ENCODE measurements at regions not wholly inside any gene's neighbourhood (a gene's known extent, or its start where the extent isn't known, plus 50 kb on each side); places are given as distances from the start of the nearest gene placed in this dataset.

- no peak for DNase-seq (ENCODE audit: extremely low read depth in 1 of 2, low read depth in 1 of 2)
These were observed 110.2 kb upstream of the ISL1 start for GRCh38 chr5:51273021-51273420.

DNA sequence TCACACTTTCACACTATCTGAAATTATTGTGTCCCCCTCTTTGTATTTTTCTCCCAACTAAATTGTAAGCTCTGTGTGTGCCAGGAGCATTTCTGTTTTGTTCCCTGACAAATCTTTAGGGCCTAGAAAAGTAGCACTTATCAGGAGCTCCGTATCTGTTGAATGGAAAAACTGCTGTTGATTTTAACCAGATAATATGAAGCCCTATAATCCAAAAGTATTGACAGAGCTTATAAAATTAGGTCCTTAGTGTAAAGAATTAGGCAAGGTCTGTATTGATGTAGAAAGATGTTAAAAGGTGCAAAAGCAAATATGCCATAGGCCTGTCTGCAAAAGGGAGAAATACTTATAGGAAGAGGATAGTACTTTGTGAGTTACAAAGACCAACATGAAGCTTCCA lies 109.4 kb upstream of the ISL1 start:
- no peak for DNase-seq (ENCODE audit: extremely low read depth in 1 of 2, low read depth in 1 of 2)

- DNase-seq (ENCODE audit: extremely low read depth in 1 of 2, low read depth in 1 of 2), result no peak
These were observed 107.8 kb upstream of the ISL1 start for GRCh38 chr5:51275428-51275827.

GRCh38 chr5:51276250-51276649 lies 107.0 kb upstream of the ISL1 start:
- no peak for DNase-seq (ENCODE audit: extremely low read depth in 1 of 2, low read depth in 1 of 2)

GRCh38 chr5:51278539-51278938 lies 104.7 kb upstream of the ISL1 start:
- no peak for DNase-seq (ENCODE audit: extremely low read depth in 1 of 2, low read depth in 1 of 2)

- no peak for DNase-seq (ENCODE audit: extremely low read depth in 1 of 2, low read depth in 1 of 2)
These were observed 103.1 kb upstream of the ISL1 start for GRCh38 chr5:51279983-51280706.

GRCh38 chr5:51286046-51286445 lies 97.2 kb upstream of the ISL1 start:
- DNase-seq (ENCODE audit: extremely low read depth in 1 of 2, low read depth in 1 of 2), result no peak

- DNase-seq (ENCODE audit: extremely low read depth in 1 of 2, low read depth in 1 of 2), result no peak
These were observed 80.9 kb upstream of the ISL1 start for GRCh38 chr5:51302343-51302742.

DNA sequence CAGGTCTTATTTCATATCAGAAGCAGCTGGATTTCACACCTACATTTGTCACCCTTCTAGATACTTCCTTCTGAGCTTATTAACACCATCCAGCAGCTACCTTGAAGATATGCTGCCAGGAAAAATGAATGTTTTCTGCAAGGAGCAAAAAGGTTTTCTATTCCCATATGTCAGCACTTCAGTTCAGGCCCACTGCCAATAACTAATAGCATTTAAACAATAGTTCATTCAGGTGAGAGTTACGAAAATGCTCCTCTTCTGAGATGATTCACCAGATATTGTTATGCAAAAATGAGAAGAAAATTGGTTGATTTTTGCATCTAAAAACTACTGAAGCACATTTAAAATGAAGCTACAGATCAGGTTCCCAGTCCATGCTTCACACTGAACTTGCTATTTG lies 56.4 kb upstream of the ISL1 start:
- DNase-seq (ENCODE audit: extremely low read depth in 1 of 2, low read depth in 1 of 2), result no peak
